ENCODE measurements at regions not wholly inside any gene's neighbourhood (a gene's known extent, or its start where the extent isn't known, plus 50 kb on each side); places are given as distances from the start of the nearest gene placed in this dataset.
A peak's percentile ranks its signal among the peaks of the same experiment; 100 is the strongest.
"Not testable (repeated sequence)": the region's sequence is repeated elsewhere in the genome, so short reads cannot be mapped to it uniquely, and the experiment has no call there.

- intact Hi-C loops (cut with DNase I, micrococcal nuclease) = no loop called here
- Histone ChIP-seq H3K4me1 (ENCODE audit: low read depth) (no peaks in the 10 kb centered on the region), H3K36me3 (ENCODE audit: low read depth) (no peaks in the 10 kb centered on the region), H3K4me3 (no peak overlapping the region), H3K9me3 (no peaks in the 10 kb centered on the region)
- no peak for TF ChIP-seq CTCF (IDR thresholded peaks at IDR 0.05)
- DNase-seq (no peak), ATAC-seq (no peak)
Measured at GRCh38 chr21:20163167-20163566, 835.0 kb upstream of the NCAM2 start.

GRCh38 chr21:20167059-20167458 is 831.1 kb upstream of the NCAM2 start:
- H3K4me1 ChIP-seq (ENCODE audit: low read depth) = no peaks in the 10 kb centered on the region
- no peak overlapping the region for H3K4me3 ChIP-seq
- H3K9me3 ChIP-seq = no peaks in the 10 kb centered on the region
- no peak for DNase-seq
- no peak for TF ChIP-seq CTCF (IDR thresholded peaks at IDR 0.05)
- H3K36me3 ChIP-seq (ENCODE audit: low read depth) = no peaks in the 10 kb centered on the region
- no peak for ATAC-seq
- intact Hi-C loops (cut with DNase I, micrococcal nuclease) = no loop called here

- Histone ChIP-seq H3K4me3 (no peak overlapping the region), H3K36me3 (ENCODE audit: low read depth) (no peaks in the 10 kb centered on the region), H3K4me1 (ENCODE audit: low read depth) (no peaks in the 10 kb centered on the region), H3K9me3 (no peaks in the 10 kb centered on the region)
- intact Hi-C loops (cut with DNase I, micrococcal nuclease) = no loop called here
- ATAC-seq (peak; percentile 48), DNase-seq (no peak)
- no peak for TF ChIP-seq CTCF (IDR thresholded peaks at IDR 0.05)
Measured at GRCh38 chr21:20169812-20170576, 828.2 kb upstream of the NCAM2 start.

GRCh38 chr21:20186186-20186585 is 812.0 kb upstream of the NCAM2 start:
- Histone ChIP-seq H3K4me3 (no peak overlapping the region), H3K4me1 (ENCODE audit: low read depth) (no peaks in the 10 kb centered on the region), H3K36me3 (ENCODE audit: low read depth) (no peaks in the 10 kb centered on the region), H3K9me3 (peaks cover 3% of the 10 kb centered on the region)
- intact Hi-C loops (cut with DNase I, micrococcal nuclease) = no loop called here
- ATAC-seq = no peak
- TF ChIP-seq CTCF (IDR thresholded peaks at IDR 0.05) = no peak
- DNase-seq = no peak

GRCh38 chr21:20187028-20187427 is 811.2 kb upstream of the NCAM2 start:
- H3K4me3 ChIP-seq = no peak overlapping the region
- no peaks in the 10 kb centered on the region for H3K4me1 ChIP-seq (ENCODE audit: low read depth)
- ATAC-seq (no peak), DNase-seq (no peak)
- intact Hi-C loops (cut with DNase I, micrococcal nuclease) = no loop called here
- no peak for TF ChIP-seq CTCF (IDR thresholded peaks at IDR 0.05)
- H3K9me3 ChIP-seq = peaks cover 3% of the 10 kb centered on the region
- no peaks in the 10 kb centered on the region for H3K36me3 ChIP-seq (ENCODE audit: low read depth)

GRCh38 chr21:20201323-20201722 is 796.9 kb upstream of the NCAM2 start:
- H3K9me3 ChIP-seq; ATAC-seq; H3K36me3 ChIP-seq (ENCODE audit: low read depth); H3K4me3 ChIP-seq; DNase-seq; intact Hi-C loops (cut with DNase I, micrococcal nuclease); H3K4me1 ChIP-seq (ENCODE audit: low read depth): not testable (repeated sequence)
